ENCODE measurements at regions not wholly inside any gene's neighbourhood (a gene's known extent, or its start where the extent isn't known, plus 50 kb on each side); places are given as distances from the start of the nearest gene placed in this dataset.

GRCh38 chr17:34843682-34844081, 117.6 kb downstream of the CCT6B start:
- no peak for TF ChIP-seq CTCF (IDR thresholded peaks at IDR 0.05)
- Mint-ChIP-seq H3K4me3 (ENCODE audit: unreplicated experiment) (no peak overlapping the region), H3K36me3 (ENCODE audit: low read depth) (no peaks in the 10 kb centered on the region), H3K27me3 (ENCODE audit: low read depth) (no peaks in the 10 kb centered on the region), H3K27ac (ENCODE audit: unreplicated experiment) (no peak overlapping the region), H3K4me1 (ENCODE audit: low read depth) (no peaks in the 10 kb centered on the region), H3K9me3 (ENCODE audit: low read depth) (no peaks in the 10 kb centered on the region)
- DNase-seq (ENCODE audit: low spot score), result no peak

GRCh38 chr17:34842235-34842634, 119.0 kb downstream of the CCT6B start:
- no peak overlapping the region for H3K27ac Mint-ChIP-seq (ENCODE audit: unreplicated experiment)
- TF ChIP-seq CTCF (IDR thresholded peaks at IDR 0.05), result no peak
- no peaks in the 10 kb centered on the region for H3K9me3 Mint-ChIP-seq (ENCODE audit: low read depth)
- no peak for DNase-seq (ENCODE audit: low spot score)
- no peak overlapping the region for H3K4me3 Mint-ChIP-seq (ENCODE audit: unreplicated experiment)
- H3K4me1 Mint-ChIP-seq (ENCODE audit: low read depth), result no peaks in the 10 kb centered on the region
- H3K36me3 Mint-ChIP-seq (ENCODE audit: low read depth), result no peaks in the 10 kb centered on the region
- H3K27me3 Mint-ChIP-seq (ENCODE audit: low read depth), result no peaks in the 10 kb centered on the region

DNA sequence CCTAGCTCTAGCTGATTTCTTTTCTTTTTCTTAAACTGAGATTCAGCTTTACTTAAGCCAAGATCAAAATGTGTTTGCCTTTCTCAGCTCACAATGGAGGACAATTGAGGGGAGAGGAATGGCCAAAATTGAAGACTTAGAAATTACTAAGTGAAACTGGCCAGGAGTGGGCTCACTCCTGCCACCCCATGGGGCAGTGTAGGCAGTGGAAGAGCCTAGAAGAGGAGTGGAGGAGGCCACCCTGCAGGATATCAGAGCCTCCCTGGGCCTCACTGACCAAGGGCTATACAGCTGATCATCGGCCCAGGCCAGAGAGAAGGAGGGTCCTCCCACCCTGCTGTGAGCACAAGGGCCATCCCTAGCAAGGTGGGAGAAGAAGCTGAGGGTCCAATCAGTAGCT, 119.8 kb downstream of the CCT6B start:
- Mint-ChIP-seq H3K36me3 (ENCODE audit: low read depth) (no peaks in the 10 kb centered on the region), H3K4me1 (ENCODE audit: low read depth) (no peaks in the 10 kb centered on the region), H3K4me3 (ENCODE audit: unreplicated experiment) (no peak overlapping the region), H3K27ac (ENCODE audit: unreplicated experiment) (no peak overlapping the region), H3K27me3 (ENCODE audit: low read depth) (no peaks in the 10 kb centered on the region), H3K9me3 (ENCODE audit: low read depth) (no peaks in the 10 kb centered on the region)
- DNase-seq (ENCODE audit: low spot score), result no peak
- TF ChIP-seq CTCF (IDR thresholded peaks at IDR 0.05), result no peak

GRCh38 chr17:34840750-34841149, 120.5 kb downstream of the CCT6B start:
- H3K36me3 Mint-ChIP-seq (ENCODE audit: low read depth), result no peaks in the 10 kb centered on the region
- H3K27me3 Mint-ChIP-seq (ENCODE audit: low read depth), result no peaks in the 10 kb centered on the region
- H3K9me3 Mint-ChIP-seq (ENCODE audit: low read depth), result no peaks in the 10 kb centered on the region
- no peaks in the 10 kb centered on the region for H3K4me1 Mint-ChIP-seq (ENCODE audit: low read depth)
- TF ChIP-seq CTCF (IDR thresholded peaks at IDR 0.05), result no peak
- no peak overlapping the region for H3K4me3 Mint-ChIP-seq (ENCODE audit: unreplicated experiment)
- DNase-seq (ENCODE audit: low spot score), result no peak
- H3K27ac Mint-ChIP-seq (ENCODE audit: unreplicated experiment), result no peak overlapping the region

- Mint-ChIP-seq H3K9me3 (ENCODE audit: low read depth) (no peaks in the 10 kb centered on the region), H3K27ac (ENCODE audit: unreplicated experiment) (no peak overlapping the region), H3K4me1 (ENCODE audit: low read depth) (no peaks in the 10 kb centered on the region), H3K27me3 (ENCODE audit: low read depth) (peaks cover 2% of the 10 kb centered on the region), H3K4me3 (ENCODE audit: unreplicated experiment) (no peak overlapping the region), H3K36me3 (ENCODE audit: low read depth) (no peaks in the 10 kb centered on the region)
- DNase-seq (ENCODE audit: low spot score), result no peak
- TF ChIP-seq CTCF (IDR thresholded peaks at IDR 0.05), result no peak
Observed at GRCh38 chr17:34837876-34838478, 123.3 kb downstream of the CCT6B start.
